ENCODE measurements at regions not wholly inside any gene's neighbourhood (a gene's known extent, or its start where the extent isn't known, plus 50 kb on each side); places are given as distances from the start of the nearest gene placed in this dataset.
A peak's percentile ranks its signal among the peaks of the same experiment; 100 is the strongest.
"Not testable (repeated sequence)": the region's sequence is repeated elsewhere in the genome, so short reads cannot be mapped to it uniquely, and the experiment has no call there.

DNA sequence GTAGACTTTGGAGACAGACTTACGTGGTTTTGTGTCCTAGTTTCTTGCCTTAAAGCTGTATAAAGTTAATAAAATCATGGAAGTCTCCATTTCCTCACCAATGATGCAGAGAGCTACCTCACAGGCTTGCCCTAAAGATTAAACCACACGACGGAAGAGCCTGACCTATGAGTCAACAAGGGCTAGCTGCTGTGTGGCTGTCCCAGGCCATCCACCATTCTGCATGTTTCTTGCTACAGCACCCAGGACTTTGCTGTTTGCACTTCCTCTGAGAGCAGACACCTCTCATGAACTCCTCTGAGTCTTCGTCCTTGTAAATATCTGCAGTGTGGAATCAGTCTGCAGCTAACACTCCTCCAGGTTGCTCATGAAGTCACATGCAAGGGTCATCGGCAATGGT, 160.0 kb upstream of the TRIB2 start:
- no peak overlapping the region for H3K4me3 ChIP-seq
- no peak for DNase-seq
- H3K9me3 ChIP-seq, result no peaks in the 10 kb centered on the region
- TF ChIP-seq, protein P1, sequence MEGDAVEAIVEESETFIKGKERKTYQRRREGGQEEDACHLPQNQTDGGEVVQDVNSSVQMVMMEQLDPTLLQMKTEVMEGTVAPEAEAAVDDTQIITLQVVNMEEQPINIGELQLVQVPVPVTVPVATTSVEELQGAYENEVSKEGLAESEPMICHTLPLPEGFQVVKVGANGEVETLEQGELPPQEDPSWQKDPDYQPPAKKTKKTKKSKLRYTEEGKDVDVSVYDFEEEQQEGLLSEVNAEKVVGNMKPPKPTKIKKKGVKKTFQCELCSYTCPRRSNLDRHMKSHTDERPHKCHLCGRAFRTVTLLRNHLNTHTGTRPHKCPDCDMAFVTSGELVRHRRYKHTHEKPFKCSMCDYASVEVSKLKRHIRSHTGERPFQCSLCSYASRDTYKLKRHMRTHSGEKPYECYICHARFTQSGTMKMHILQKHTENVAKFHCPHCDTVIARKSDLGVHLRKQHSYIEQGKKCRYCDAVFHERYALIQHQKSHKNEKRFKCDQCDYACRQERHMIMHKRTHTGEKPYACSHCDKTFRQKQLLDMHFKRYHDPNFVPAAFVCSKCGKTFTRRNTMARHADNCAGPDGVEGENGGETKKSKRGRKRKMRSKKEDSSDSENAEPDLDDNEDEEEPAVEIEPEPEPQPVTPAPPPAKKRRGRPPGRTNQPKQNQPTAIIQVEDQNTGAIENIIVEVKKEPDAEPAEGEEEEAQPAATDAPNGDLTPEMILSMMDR (IDR thresholded peaks at IDR 0.05), result no peak
- no peak for TF ChIP-seq POLR2A (IDR thresholded peaks at IDR 0.05)
- H3K27ac ChIP-seq, result no peak overlapping the region
- no peaks in the 10 kb centered on the region for H3K4me1 ChIP-seq
- intact Hi-C loops (cut with DNase I), result no loop called here
- no peaks in the 10 kb centered on the region for H3K27me3 ChIP-seq
- 34% methylated on average over 5 of the region's 5 CpGs for WGBS (ENCODE audit: insufficient coverage, low coverage, low lambda C conversion rate, missing lambda C conversion rate)
- peak in 2 of 4 donors; percentile 39 to 53 for ATAC-seq
- H3K36me3 ChIP-seq, result no peaks in the 10 kb centered on the region

DNA sequence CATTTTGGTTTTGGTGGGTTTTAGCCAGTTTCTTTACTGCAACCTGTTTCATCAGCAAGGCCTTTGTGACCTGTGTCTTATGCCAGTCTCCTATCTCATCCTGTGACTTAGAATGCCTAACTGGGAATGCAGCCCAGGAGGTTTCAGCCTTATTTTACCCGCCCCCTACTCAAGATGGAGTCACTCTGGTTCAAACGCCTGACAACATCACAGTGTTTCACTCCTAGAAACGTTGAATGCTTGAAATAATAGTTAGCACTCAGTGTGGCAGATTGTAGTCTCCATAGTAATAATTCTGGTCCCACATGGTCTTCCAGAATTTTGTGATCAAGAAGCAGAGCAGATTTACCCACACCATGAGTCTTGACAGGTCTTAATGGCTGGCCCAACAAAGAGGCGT, 159.0 kb upstream of the TRIB2 start:
- DNase-seq, result no peak
- intact Hi-C loops (cut with DNase I), result no loop called here
- H3K4me3 ChIP-seq, result no peak overlapping the region

DNA sequence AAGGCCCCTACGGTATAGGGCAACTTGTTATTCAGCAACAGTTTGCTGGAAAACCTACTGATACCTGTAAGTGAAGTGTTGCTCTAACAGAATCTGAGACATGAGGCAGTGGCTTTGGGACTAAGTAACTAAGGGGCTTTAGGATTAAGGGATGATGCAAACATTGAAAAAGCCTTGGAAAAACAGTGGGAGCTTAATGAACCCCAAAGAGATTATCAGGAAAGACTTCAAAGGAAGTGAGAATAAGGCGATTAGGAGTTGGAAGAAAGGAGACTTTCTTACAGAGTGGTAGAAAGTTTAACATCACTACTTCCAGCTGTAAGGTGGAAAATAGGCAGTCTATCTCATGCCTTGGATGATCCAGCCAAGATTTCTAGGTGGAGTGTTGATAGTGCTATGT, 158.2 kb upstream of the TRIB2 start:
- Histone ChIP-seq H3K27ac (no peak overlapping the region), H3K27me3 (no peaks in the 10 kb centered on the region), H3K9me3 (no peaks in the 10 kb centered on the region), H3K4me1 (no peaks in the 10 kb centered on the region), H3K36me3 (no peaks in the 10 kb centered on the region), H3K4me3 (no peak overlapping the region)
- 77% methylated on average over 2 of the region's 2 CpGs for WGBS (ENCODE audit: insufficient coverage, low coverage, low lambda C conversion rate, missing lambda C conversion rate)
- TF ChIP-seq, protein P1 (IDR thresholded peaks at IDR 0.05), result no peak
- no peak for TF ChIP-seq POLR2A (IDR thresholded peaks at IDR 0.05)
- no peak for ATAC-seq
- DNase-seq, result no peak
- intact Hi-C loops (cut with DNase I), result no loop called here

More for the DNA sequence above, 159.0 kb upstream of the TRIB2 start:
- Histone ChIP-seq H3K9me3 (no peaks in the 10 kb centered on the region), H3K36me3 (no peaks in the 10 kb centered on the region), H3K4me1 (no peaks in the 10 kb centered on the region), H3K27me3 (no peaks in the 10 kb centered on the region), H3K27ac (no peak overlapping the region)
- 64% methylated on average over 4 of the region's 4 CpGs for WGBS (ENCODE audit: insufficient coverage, low coverage, low lambda C conversion rate, missing lambda C conversion rate)
- no peak for ATAC-seq
- TF ChIP-seq, protein P1 (IDR thresholded peaks at IDR 0.05), result no peak
- TF ChIP-seq POLR2A (IDR thresholded peaks at IDR 0.05), result no peak

DNA sequence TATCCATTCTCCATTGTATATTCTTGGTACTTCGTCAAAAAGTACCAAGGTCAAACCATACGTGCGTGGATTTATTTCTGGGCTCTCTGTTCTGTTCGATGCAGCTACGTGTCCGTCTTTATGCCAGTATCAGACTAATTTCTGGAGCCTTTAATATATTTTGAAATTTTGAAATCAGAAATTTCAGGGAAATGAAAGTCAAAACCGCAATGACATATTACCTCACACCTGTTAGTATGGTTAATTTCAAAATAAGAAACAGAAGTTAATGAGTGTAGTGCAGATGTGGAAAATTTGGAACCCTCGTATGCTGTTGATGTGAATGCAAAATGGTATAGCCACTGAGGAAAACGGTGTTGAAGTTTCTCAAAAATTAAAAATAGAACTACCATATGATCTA, 156.1 kb upstream of the TRIB2 start:
- intact Hi-C loops (cut with DNase I), result no loop called here
- WGBS (ENCODE audit: insufficient coverage, low coverage, low lambda C conversion rate, missing lambda C conversion rate), result 68% methylated on average over 9 of the region's 9 CpGs
- Histone ChIP-seq H3K36me3 (no peaks in the 10 kb centered on the region), H3K4me1 (no peaks in the 10 kb centered on the region), H3K4me3 (no peak overlapping the region), H3K27ac (no peak overlapping the region), H3K27me3 (no peaks in the 10 kb centered on the region), H3K9me3 (no peaks in the 10 kb centered on the region)
- ATAC-seq (no peak), DNase-seq (no peak)
- TF ChIP-seq, protein P1 (IDR thresholded peaks at IDR 0.05), result no peak
- TF ChIP-seq POLR2A (IDR thresholded peaks at IDR 0.05), result no peak

DNA sequence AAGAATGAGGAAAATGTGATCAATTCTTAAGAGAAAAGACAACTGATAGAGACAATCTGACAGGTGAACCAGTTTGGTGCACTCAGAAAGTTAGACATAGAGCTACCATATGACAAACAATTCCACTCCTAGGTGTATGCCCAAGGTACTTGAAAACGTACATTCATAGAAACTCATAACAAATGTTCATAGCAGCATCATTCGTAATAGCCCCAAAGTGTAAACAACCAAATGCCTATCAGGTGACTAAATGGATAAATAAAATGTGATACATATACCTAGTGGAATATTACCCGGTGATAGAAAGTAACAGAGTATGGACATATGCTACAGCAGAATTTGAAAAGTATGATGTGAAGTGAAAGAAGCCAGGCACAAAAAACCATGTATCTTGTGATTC, 149.3 kb upstream of the TRIB2 start:
- Histone ChIP-seq H3K27me3 (no peaks in the 10 kb centered on the region), H3K4me1 (no peaks in the 10 kb centered on the region), H3K36me3 (no peaks in the 10 kb centered on the region), H3K27ac (no peak overlapping the region), H3K9me3 (no peaks in the 10 kb centered on the region), H3K4me3 (no peak overlapping the region)
- no peak for ATAC-seq
- 79% methylated on average over 3 of the region's 3 CpGs for WGBS (ENCODE audit: insufficient coverage, low coverage, low lambda C conversion rate, missing lambda C conversion rate)
- intact Hi-C loops (cut with DNase I), result no loop called here
- TF ChIP-seq, protein P1 (IDR thresholded peaks at IDR 0.05), result no peak
- no peak for TF ChIP-seq POLR2A (IDR thresholded peaks at IDR 0.05)
- no peak for DNase-seq

DNA sequence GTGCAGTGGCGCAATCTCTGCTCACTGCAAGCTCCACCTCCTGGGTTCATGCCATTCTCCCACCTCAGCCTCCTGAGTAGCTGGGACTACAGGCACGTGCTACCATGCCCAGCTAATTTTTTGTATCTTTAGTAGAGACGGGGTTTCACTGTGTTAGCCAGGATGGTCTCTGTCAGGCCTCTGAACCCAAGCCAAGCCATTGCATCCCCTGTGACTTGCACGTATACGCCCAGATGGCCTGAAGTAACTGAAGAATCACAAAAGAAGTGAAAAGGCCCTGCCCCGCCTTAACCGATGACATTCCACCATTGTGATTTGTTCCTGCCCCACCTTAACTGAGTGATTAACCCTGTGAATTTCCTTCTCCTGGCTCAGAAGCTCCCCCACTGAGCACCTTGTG, 147.2 kb upstream of the TRIB2 start:
- DNase-seq; H3K4me1 ChIP-seq; H3K27ac ChIP-seq; H3K9me3 ChIP-seq; intact Hi-C loops (cut with DNase I); ATAC-seq; H3K27me3 ChIP-seq; H3K36me3 ChIP-seq; H3K4me3 ChIP-seq: not testable (repeated sequence)
- WGBS (ENCODE audit: insufficient coverage, low coverage, low lambda C conversion rate, missing lambda C conversion rate), result 82% methylated on average over 7 of the region's 7 CpGs

DNA sequence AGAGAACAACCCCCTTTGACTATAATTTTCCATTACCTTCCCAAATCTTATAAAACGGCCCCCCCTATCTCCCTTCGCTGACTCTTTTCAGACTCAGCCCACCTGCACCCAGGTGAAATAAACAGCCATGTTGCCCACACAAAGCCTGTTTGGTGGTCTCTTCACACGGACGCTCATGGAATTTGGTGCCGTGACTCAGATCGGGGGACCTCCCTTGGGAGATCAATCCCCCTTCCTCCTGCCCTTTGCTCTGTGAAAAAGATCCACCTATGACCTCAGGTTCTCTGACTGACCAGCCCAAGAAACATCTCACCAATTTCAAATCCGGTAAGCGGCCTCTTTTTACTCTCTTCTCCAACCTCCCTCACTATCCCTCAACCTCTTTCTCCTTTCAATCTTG, 146.8 kb upstream of the TRIB2 start:
- H3K36me3 ChIP-seq; H3K4me1 ChIP-seq; H3K4me3 ChIP-seq; H3K27ac ChIP-seq; H3K9me3 ChIP-seq; intact Hi-C loops (cut with DNase I); H3K27me3 ChIP-seq; DNase-seq; ATAC-seq: not testable (repeated sequence)
- WGBS (ENCODE audit: insufficient coverage, low coverage, low lambda C conversion rate, missing lambda C conversion rate), result 85% methylated on average over 8 of the region's 8 CpGs

Measured in right lobe of liver (tissue), 6 donors.